SK-N-SH (cell line): ENCODE measurements at regions not wholly inside any gene's neighbourhood (a gene's known extent, or its start where the extent isn't known, plus 50 kb on each side); places are given as distances from the start of the nearest gene placed in this dataset.

Source experiments
- CTCF ChIA-PET: fragments of 300-600, 350-600 bp; formaldehyde crosslinking; extraction: SDS; loops from one replicate; lab custom pipeline; 2021; lab: Yijun Ruan, JAX
- POLR2A ChIA-PET: fragments of 350-600 bp; sonication (Branson Sonifier 250); formaldehyde crosslinking; extraction: SDS; loops from one replicate; lab custom pipeline; 2020; ENCODE audit warnings: antibody characterized with exemption, inconsistent platforms; lab: Yijun Ruan, JAX
- DNase-seq: peaks from one replicate; pipeline ENCODE4 v3.0.0; 2012
- H2AFZ ChIP-seq: fragments of 200-600 bp; sonication (generic); 2 replicates; pipeline ENCODE4 v1.8.1; 2016; ENCODE audit warnings: antibody characterized with exemption, mild to moderate bottlenecking, low read depth
- H3F3A ChIP-seq: fragments of 200-600 bp; sonication (generic); replicated peaks from 2 replicates; pipeline ENCODE3; 2016; ENCODE audit warnings: antibody characterized with exemption, mild to moderate bottlenecking; ENCODE audit not compliant: insufficient read depth
- H3K27ac ChIP-seq, 2 experiments: fragments of 200-500 bp in 1 of 2; fragments of 200-600 bp in 1 of 2; sonication (Bioruptor generic) in 1 of 2; sonication (generic), shearing (Covaris generic) in 1 of 2; 2 replicates each; pipeline versions ENCODE4 v1.5.1 to v1.6.1; 2014 to 2016; ENCODE audit warnings: low read depth in 2 of 2, inconsistent platforms in 1 of 2, low read length in 1 of 2, mild to moderate bottlenecking in 1 of 2, mixed read lengths in 1 of 2
- H3K27me3 ChIP-seq: fragments of 200-600 bp; sonication (generic), shearing (Covaris generic); 2 replicates; pipeline ENCODE4 v1.6.1; 2016; ENCODE audit warnings: mixed run types; ENCODE audit not compliant: insufficient read depth
- H3K36me3 ChIP-seq, 2 experiments: fragments of 200-500 bp in 1 of 2; fragments of 200-600 bp in 1 of 2; sonication (Bioruptor generic) in 1 of 2; sonication (generic) in 1 of 2; replicated peaks in 1 of 2; 2 replicates each; pipeline versions ENCODE3 to v1.5.1; 2014 to 2016; ENCODE audit warnings: low read length in 1 of 2, mild to moderate bottlenecking in 1 of 2; ENCODE audit not compliant: insufficient read depth in 2 of 2, control insufficient read depth in 1 of 2
- H3K4me1 ChIP-seq, 2 experiments: fragments of 200-500 bp in 1 of 2; fragments of 200-600 bp in 1 of 2; sonication (Bioruptor generic) in 1 of 2; sonication (generic), shearing (Covaris generic) in 1 of 2; 2 replicates each; pipeline versions ENCODE4 v1.5.1 to v1.6.1; 2014 to 2016; ENCODE audit warnings: low read depth in 1 of 2, low read length in 1 of 2, mixed run types in 1 of 2; ENCODE audit not compliant: insufficient read depth in 2 of 2, control insufficient read depth in 1 of 2
- H3K4me2 ChIP-seq: fragments of 200-600 bp; sonication (generic), shearing (Covaris generic); 2 replicates; pipeline ENCODE4 v1.6.1; 2017; ENCODE audit warnings: mixed run types
- H3K4me3 ChIP-seq, 2 experiments: fragments of 200-500 bp in 1 of 2; fragments of 200-600 bp in 1 of 2; sonication (Bioruptor generic) in 1 of 2; sonication (generic), shearing (Covaris generic) in 1 of 2; 2 replicates each; pipeline versions ENCODE4 v1.5.1 to v1.8.1; 2014 to 2016; ENCODE audit warnings: low read depth in 2 of 2, inconsistent platforms in 1 of 2, low read length in 1 of 2, mild to moderate bottlenecking in 1 of 2, mixed read lengths in 1 of 2, moderate library complexity in 1 of 2
- H3K79me2 ChIP-seq: fragments of 200-600 bp; sonication (generic); 2 replicates; pipeline ENCODE4 v1.8.1; 2017; ENCODE audit warnings: mild to moderate bottlenecking; ENCODE audit not compliant: insufficient read depth
- H3K9ac ChIP-seq: fragments of 200-600 bp; sonication (generic); 2 replicates; pipeline ENCODE4 v1.6.1; 2017; ENCODE audit warnings: mixed run types
- H3K9me2 ChIP-seq: fragments of 200-600 bp; sonication (generic); 2 replicates; pipeline ENCODE4 v1.6.1; 2017; ENCODE audit warnings: mixed run types
- H3K9me3 ChIP-seq: fragments of 200-600 bp; sonication (generic); 2 replicates; pipeline ENCODE4 v1.6.1; 2017; ENCODE audit warnings: mixed run types, mild to moderate bottlenecking, moderate library complexity
- H4K20me1 ChIP-seq: fragments of 200-600 bp; sonication (generic); 2 replicates; pipeline ENCODE4 v1.6.1; 2017; ENCODE audit warnings: mild to moderate bottlenecking, mixed run types; ENCODE audit not compliant: insufficient read depth
- CHD2 ChIP-seq: fragments of 150-350 bp; IDR thresholded peaks from 2 replicates; pipeline ENCODE4 v1.6.1; 2018; ENCODE audit warnings: low read length; ENCODE audit not compliant: partially characterized antibody
- CTCF ChIP-seq: fragments of 200-600 bp; sonication (generic); IDR thresholded peaks from 2 replicates; pipeline ENCODE4 v1.6.1; 2017; ENCODE audit warnings: antibody characterized with exemption, mild to moderate bottlenecking, moderate library complexity
- EZH2phosphoT487 ChIP-seq: fragments of 200-600 bp; sonication (generic); IDR thresholded peaks from 2 replicates; pipeline ENCODE4 v1.6.1; 2017; ENCODE audit warnings: low read depth, mixed run types, mild to moderate bottlenecking, antibody characterized with exemption, moderate library complexity, borderline replicate concordance
- FOSL2 ChIP-seq: IDR thresholded peaks from 2 replicates; pipeline ENCODE4 v1.4.0; 2012; ENCODE audit warnings: low read depth, mild to moderate bottlenecking, moderate library complexity, borderline replicate concordance
- FOXJ3 ChIP-seq: sonication (generic); formaldehyde crosslinking; IDR thresholded peaks from 2 replicates; pipeline ENCODE4 v1.5.1; 2020; ENCODE audit warnings: mild to moderate bottlenecking, missing genetic modification reagents
- GABPA ChIP-seq: IDR thresholded peaks from 2 replicates; pipeline ENCODE4 v1.4.0; 2012; ENCODE audit warnings: low read depth, mild to moderate bottlenecking
- IRF3 ChIP-seq: fragments of 150-350 bp; IDR thresholded peaks from 2 replicates; pipeline ENCODE4 v1.6.1; 2016; ENCODE audit warnings: mild to moderate bottlenecking, low read depth, low read length
- JUND ChIP-seq: IDR thresholded peaks from 2 replicates; pipeline ENCODE4 v1.4.0; 2012
- MAX ChIP-seq: IDR thresholded peaks from 2 replicates; pipeline ENCODE4 v1.4.0; 2012; ENCODE audit warnings: low read depth
- MEF2A ChIP-seq: IDR thresholded peaks from 2 replicates; pipeline ENCODE4 v1.4.0; 2012; ENCODE audit warnings: low read depth, borderline replicate concordance
- MXI1 ChIP-seq: IDR thresholded peaks from 2 replicates; pipeline ENCODE4 v1.6.1; 2012; ENCODE audit warnings: mild to moderate bottlenecking, low read depth, low read length, improper control_type of control experiment
- NFIC ChIP-seq: IDR thresholded peaks from 2 replicates; pipeline ENCODE4 v1.4.0; 2012; ENCODE audit warnings: borderline replicate concordance
- NRF1 ChIP-seq: IDR thresholded peaks from 2 replicates; pipeline ENCODE4 v1.6.1; 2012; ENCODE audit warnings: low read depth, mild to moderate bottlenecking, low read length
- RAD21 ChIP-seq: IDR thresholded peaks from 2 replicates; pipeline ENCODE4 v1.6.1; 2012; ENCODE audit warnings: mild to moderate bottlenecking, low read length
- RFX5 ChIP-seq: IDR thresholded peaks from 2 replicates; pipeline ENCODE4 v1.6.1; 2012; ENCODE audit warnings: mild to moderate bottlenecking, improper control_type of control experiment, low read length
- SMC3 ChIP-seq: IDR thresholded peaks from 2 replicates; pipeline ENCODE4 v1.6.1; 2012; ENCODE audit warnings: low read depth, low read length, improper control_type of control experiment
- TCF12 ChIP-seq: IDR thresholded peaks from 2 replicates; pipeline ENCODE4 v1.4.0; 2012
- USF2 ChIP-seq: fragments of 150-350 bp; IDR thresholded peaks from 2 replicates; pipeline ENCODE4 v1.6.1; 2017; ENCODE audit warnings: antibody characterized with exemption, low read length, low read depth, borderline replicate concordance

- TF ChIP-seq IRF3 = no peak
Measured at GRCh38 chr1:73953186-73953585, 244.8 kb downstream of the LRRIQ3 start (continued).

- ChIA-PET CTCF (interaction anchor here (1.6 kb wide), 1 partner anchor 742 kb away, joined by 4 read pairs; no protein-coding TSS in a partner anchor), POLR2A (no interaction called here)
- TF ChIP-seq MXI1 = no peak
- TF ChIP-seq NRF1 = no peak
- TF ChIP-seq FOXJ3 (CRISPR knock-in tag) = no peak
- TF ChIP-seq EZH2phosphoT487 = no peak
- no peak for TF ChIP-seq RAD21
- no peak for TF ChIP-seq RFX5
- TF ChIP-seq MAX = no peak
- TF ChIP-seq JUND = no peak
- no peak for TF ChIP-seq FOSL2
- TF ChIP-seq GABPA = no peak
- TF ChIP-seq MEF2A = no peak
- no peak for TF ChIP-seq CHD2
- TF ChIP-seq CTCF = no peak
- no peak for TF ChIP-seq TCF12
- no peak for TF ChIP-seq USF2
- no peak for TF ChIP-seq SMC3
- TF ChIP-seq IRF3 = no peak
- no peak for TF ChIP-seq NFIC
Measured at GRCh38 chr1:73948055-73948454, 249.9 kb downstream of the LRRIQ3 start.

More at GRCh38 chr1:73948055-73948454, 249.9 kb downstream of the LRRIQ3 start:
- H3F3A ChIP-seq = no peaks in the 10 kb centered on the region
- no peak overlapping the region for H3K27ac ChIP-seq
- DNase-seq = no peak
- no peaks in the 10 kb centered on the region; the same call in 1 of the 2 replicates for H3K9me2 ChIP-seq
- H3K4me1 ChIP-seq = no peaks in the 10 kb centered on the region
- no peaks in the 10 kb centered on the region for H3K36me3 ChIP-seq
- no peak overlapping the region for H3K4me3 ChIP-seq
- H3K4me2 ChIP-seq = no peak overlapping the region
- H3K27me3 ChIP-seq = no peaks in the 10 kb centered on the region
- H3K9me3 ChIP-seq = no peaks in the 10 kb centered on the region
- no peak overlapping the region for H3K9ac ChIP-seq
- H4K20me1 ChIP-seq = no peaks in the 10 kb centered on the region
- no peaks in the 10 kb centered on the region for H3K79me2 ChIP-seq
- no peak overlapping the region for H2AFZ ChIP-seq
